ENCODE measurements at regions not wholly inside any gene's neighbourhood (a gene's known extent, or its start where the extent isn't known, plus 50 kb on each side); places are given as distances from the start of the nearest gene placed in this dataset.

DNA sequence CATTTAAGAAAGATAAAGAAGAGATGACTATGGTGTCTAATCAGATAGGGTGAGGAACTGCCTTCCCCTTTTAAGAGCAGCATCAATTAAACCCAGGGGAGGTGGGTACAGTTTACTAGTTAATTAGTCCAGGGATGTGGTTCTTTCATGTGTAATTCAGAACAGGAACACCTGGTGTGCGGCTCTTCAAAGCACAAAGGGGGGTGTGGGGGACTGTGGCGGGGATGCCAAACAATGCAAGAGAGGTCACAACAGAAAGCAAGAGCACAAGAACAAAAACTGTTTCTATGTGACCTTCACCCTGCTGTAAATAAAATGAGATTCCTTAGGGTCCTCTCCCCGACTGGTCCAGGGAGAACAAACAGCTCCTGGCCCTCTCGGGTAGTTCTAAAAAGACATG is 183.9 kb upstream of the SOX5 start:
- no peak overlapping the region for H3K4me2 ChIP-seq (ENCODE audit: low read length)
- H3K9me3 ChIP-seq (ENCODE audit: insufficient read depth, low read length) = no peaks in the 10 kb centered on the region
- no peak overlapping the region for H3K9ac ChIP-seq (ENCODE audit: low read length)

DNA sequence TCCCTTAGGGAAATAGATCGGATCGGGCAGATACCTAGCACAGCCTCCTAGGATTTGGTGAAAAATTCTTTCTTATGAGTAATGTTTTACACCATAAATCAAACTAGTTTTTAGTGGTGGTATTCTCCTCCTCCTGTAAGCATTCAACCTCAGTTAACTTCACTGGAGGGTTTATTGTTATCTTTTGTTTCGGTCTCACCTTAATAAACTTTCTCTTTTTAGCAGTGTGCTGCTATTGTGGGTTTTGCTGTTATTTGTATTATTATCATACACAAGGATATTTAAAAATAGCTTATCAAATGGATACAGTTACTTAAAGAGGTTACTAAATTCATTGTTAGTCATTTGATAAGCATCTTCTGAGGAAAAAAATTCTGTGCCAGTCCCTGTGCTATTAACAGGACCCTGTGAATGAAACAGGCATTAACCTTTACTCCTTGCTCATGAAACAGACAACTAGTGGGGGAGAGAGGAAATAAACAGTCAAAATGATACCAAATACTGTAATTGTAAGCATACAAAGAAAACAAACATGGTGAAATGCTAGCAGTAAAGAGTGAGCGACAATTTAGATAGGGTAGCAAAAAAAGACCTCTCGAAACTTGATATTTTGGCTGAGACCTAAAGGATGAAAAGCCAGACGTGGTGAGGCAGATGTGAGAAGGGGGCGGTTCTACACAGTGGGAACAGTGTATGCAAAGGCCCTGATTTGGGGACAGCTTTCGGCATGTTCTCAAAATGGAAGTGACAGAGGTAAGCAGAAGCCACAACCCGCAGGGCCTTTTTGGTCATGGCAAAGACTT is 178.7 kb upstream of the SOX5 start:
- TF ChIP-seq EZH2phosphoT487 (IDR thresholded peaks at IDR 0.05; ENCODE audit: low read depth) = no peak
- TF ChIP-seq, protein P1, sequence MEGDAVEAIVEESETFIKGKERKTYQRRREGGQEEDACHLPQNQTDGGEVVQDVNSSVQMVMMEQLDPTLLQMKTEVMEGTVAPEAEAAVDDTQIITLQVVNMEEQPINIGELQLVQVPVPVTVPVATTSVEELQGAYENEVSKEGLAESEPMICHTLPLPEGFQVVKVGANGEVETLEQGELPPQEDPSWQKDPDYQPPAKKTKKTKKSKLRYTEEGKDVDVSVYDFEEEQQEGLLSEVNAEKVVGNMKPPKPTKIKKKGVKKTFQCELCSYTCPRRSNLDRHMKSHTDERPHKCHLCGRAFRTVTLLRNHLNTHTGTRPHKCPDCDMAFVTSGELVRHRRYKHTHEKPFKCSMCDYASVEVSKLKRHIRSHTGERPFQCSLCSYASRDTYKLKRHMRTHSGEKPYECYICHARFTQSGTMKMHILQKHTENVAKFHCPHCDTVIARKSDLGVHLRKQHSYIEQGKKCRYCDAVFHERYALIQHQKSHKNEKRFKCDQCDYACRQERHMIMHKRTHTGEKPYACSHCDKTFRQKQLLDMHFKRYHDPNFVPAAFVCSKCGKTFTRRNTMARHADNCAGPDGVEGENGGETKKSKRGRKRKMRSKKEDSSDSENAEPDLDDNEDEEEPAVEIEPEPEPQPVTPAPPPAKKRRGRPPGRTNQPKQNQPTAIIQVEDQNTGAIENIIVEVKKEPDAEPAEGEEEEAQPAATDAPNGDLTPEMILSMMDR (IDR thresholded peaks at IDR 0.05; ENCODE audit: low read depth, low read length) = no peak
- Histone ChIP-seq H4K20me1 (ENCODE audit: insufficient read depth, low read length) (peaks cover 97% of the 10 kb centered on the region), H3K4me2 (ENCODE audit: low read length) (peak overlapping the region; percentile 51), H3K4me1 (ENCODE audit: low read length) (peaks cover 27% of the 10 kb centered on the region), H3K79me2 (ENCODE audit: low read length) (peaks cover 89% of the 10 kb centered on the region), H3K27ac (ENCODE audit: low read length) (peak overlapping the region; percentile 45), H3K36me3 (replicated peaks; ENCODE audit: low read depth, low read length) (no peaks in the 10 kb centered on the region), H3K4me3 (ENCODE audit: low read length) (peak overlapping the region; percentile 54), H3K9ac (ENCODE audit: low read length) (no peak overlapping the region), H3K9me3 (ENCODE audit: insufficient read depth, low read length) (no peaks in the 10 kb centered on the region), H3K27me3 (ENCODE audit: low read depth, low read length) (no peaks in the 10 kb centered on the region), H2AFZ (ENCODE audit: low read depth, low read length) (no peak overlapping the region)

More for the DNA sequence above, 183.9 kb upstream of the SOX5 start:
- Histone ChIP-seq H3K27me3 (ENCODE audit: low read depth, low read length) (no peaks in the 10 kb centered on the region), H3K27ac (ENCODE audit: low read length) (no peak overlapping the region), H3K79me2 (ENCODE audit: low read length) (peaks cover 89% of the 10 kb centered on the region), H3K4me3 (ENCODE audit: low read length) (no peak overlapping the region), H3K4me1 (ENCODE audit: low read length) (peaks cover 22% of the 10 kb centered on the region), H3K36me3 (replicated peaks; ENCODE audit: low read depth, low read length) (peaks cover 3% of the 10 kb centered on the region), H2AFZ (ENCODE audit: low read depth, low read length) (no peak overlapping the region), H4K20me1 (ENCODE audit: insufficient read depth, low read length) (peaks cover 99% of the 10 kb centered on the region)
- TF ChIP-seq, protein P1 (IDR thresholded peaks at IDR 0.05; ENCODE audit: low read depth, low read length) = no peak
- no peak for TF ChIP-seq EZH2phosphoT487 (IDR thresholded peaks at IDR 0.05; ENCODE audit: low read depth)

DNA sequence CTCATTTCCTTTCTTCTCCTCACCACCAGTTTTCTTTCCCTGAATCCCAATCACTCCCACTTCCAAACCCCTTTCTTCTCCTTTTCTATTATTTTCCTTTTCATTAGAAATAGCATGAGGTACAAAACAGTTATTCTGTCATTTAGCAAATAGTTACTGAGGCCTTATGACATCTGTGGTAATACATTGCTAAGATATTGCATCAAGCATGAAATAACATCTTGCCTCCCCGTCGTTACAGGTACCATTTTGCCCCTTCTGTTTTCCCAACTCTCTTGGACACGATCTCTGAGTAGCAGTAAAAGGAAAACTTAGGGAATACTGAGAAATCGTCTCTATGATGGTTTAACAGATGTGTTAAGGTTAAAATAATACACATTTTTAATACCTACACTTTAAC is 175.8 kb upstream of the SOX5 start:
- no peak overlapping the region for H2AFZ ChIP-seq (ENCODE audit: low read depth, low read length)

DNA sequence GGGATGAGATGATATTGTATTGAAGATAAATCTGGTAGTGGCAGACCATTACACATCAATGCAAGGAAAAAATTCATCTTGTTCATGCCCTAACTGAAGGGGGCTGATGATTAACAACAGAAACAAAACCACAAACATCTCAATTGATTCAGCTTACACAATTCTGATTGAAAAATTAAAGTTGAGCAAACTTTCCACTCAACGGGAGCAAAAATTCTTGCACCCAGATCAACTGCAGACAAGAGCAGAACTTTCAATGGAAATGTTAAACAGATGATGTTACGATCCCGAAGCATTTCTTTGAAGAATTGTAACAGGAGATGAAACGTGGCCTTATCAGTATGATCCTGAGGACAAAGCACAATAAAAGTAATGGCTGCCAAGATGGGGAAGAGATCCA is 172.4 kb upstream of the SOX5 start:
- TF ChIP-seq, protein P1 (IDR thresholded peaks at IDR 0.05; ENCODE audit: low read depth, low read length) = no peak
- no peak for TF ChIP-seq EZH2phosphoT487 (IDR thresholded peaks at IDR 0.05; ENCODE audit: low read depth)

More for the DNA sequence above, 175.8 kb upstream of the SOX5 start:
- no peaks in the 10 kb centered on the region for H3K27me3 ChIP-seq (ENCODE audit: low read depth, low read length)
- peaks cover 91% of the 10 kb centered on the region for H4K20me1 ChIP-seq (ENCODE audit: insufficient read depth, low read length)
- no peak overlapping the region for H3K27ac ChIP-seq (ENCODE audit: low read length)
- no peak overlapping the region for H3K9ac ChIP-seq (ENCODE audit: low read length)
- TF ChIP-seq, protein P1 (IDR thresholded peaks at IDR 0.05; ENCODE audit: low read depth, low read length) = no peak
- no peak for TF ChIP-seq EZH2phosphoT487 (IDR thresholded peaks at IDR 0.05; ENCODE audit: low read depth)
- no peaks in the 10 kb centered on the region for H3K9me3 ChIP-seq (ENCODE audit: insufficient read depth, low read length)
- H3K4me3 ChIP-seq (ENCODE audit: low read length) = no peak overlapping the region
- no peak overlapping the region for H3K4me2 ChIP-seq (ENCODE audit: low read length)
- peaks cover 81% of the 10 kb centered on the region for H3K79me2 ChIP-seq (ENCODE audit: low read length)
- peaks cover 16% of the 10 kb centered on the region for H3K36me3 ChIP-seq (replicated peaks; ENCODE audit: low read depth, low read length)
- peaks cover 27% of the 10 kb centered on the region for H3K4me1 ChIP-seq (ENCODE audit: low read length)

More for the DNA sequence above, 172.4 kb upstream of the SOX5 start:
- Histone ChIP-seq H2AFZ (ENCODE audit: low read depth, low read length) (no peak overlapping the region), H3K27me3 (ENCODE audit: low read depth, low read length) (no peaks in the 10 kb centered on the region), H3K27ac (ENCODE audit: low read length) (no peak overlapping the region), H3K4me1 (ENCODE audit: low read length) (peaks cover 4% of the 10 kb centered on the region; the same call in 1 of the 2 replicates), H4K20me1 (ENCODE audit: insufficient read depth, low read length) (peaks cover 80% of the 10 kb centered on the region), H3K79me2 (ENCODE audit: low read length) (peaks cover 72% of the 10 kb centered on the region), H3K36me3 (replicated peaks; ENCODE audit: low read depth, low read length) (peaks cover 16% of the 10 kb centered on the region), H3K9me3 (ENCODE audit: insufficient read depth, low read length) (no peaks in the 10 kb centered on the region), H3K4me3 (ENCODE audit: low read length) (no peak overlapping the region), H3K9ac (ENCODE audit: low read length) (no peak overlapping the region), H3K4me2 (ENCODE audit: low read length) (no peak overlapping the region)

Data from OCI-LY3 (cell line).